HG03095 (cell line): ENCODE measurements at regions not wholly inside any gene's neighbourhood (a gene's known extent, or its start where the extent isn't known, plus 50 kb on each side); places are given as distances from the start of the nearest gene placed in this dataset.

Source experiments
- ATAC-seq: cut with Tn5 transposase; IDR thresholded peaks from one replicate; pipeline ENCODE4 v1.9.1; 2021; ENCODE audit warnings: moderate library complexity; ENCODE audit not compliant: unreplicated experiment

DNA sequence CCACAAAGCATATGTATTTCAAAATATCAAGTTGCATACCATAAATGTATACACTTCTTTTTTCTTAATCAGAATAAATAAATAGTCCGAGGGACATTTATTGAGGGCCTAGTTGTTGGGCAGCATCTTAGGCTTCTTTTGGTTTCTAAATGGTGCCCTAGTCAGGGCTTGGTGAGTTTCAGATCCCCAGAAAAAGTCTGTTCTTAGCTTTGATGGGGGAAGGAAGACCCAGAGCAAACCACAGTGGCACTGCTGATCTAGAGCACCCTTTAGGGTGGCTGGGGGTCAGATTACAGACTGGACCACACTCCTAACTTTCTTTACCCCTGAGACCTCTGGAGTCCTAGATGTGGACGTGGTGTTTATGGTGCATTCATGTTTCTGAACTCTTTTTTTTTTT, 97.8 kb downstream of the C9orf152 start:
- peak; percentile 62 for ATAC-seq

DNA sequence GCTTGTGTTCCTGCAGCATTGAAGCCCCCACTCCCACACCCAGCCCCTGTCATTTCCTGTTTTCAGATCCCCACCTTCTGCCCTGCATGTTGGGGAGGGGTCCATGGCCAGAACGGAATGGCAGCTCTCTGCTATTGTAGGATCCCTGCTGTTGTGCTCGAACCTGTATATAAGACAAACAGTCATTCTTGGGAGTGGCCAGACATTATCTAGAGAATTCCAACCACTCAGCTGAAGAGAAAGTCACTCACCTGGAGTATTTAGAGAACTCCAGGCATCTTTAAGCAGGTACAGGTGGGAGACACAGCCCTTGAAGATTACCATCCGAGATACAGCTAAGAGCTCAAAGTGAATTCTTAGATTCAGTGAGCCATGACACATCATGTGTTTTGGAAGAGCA, 96.1 kb downstream of the C9orf152 start:
- ATAC-seq, result no peak

DNA sequence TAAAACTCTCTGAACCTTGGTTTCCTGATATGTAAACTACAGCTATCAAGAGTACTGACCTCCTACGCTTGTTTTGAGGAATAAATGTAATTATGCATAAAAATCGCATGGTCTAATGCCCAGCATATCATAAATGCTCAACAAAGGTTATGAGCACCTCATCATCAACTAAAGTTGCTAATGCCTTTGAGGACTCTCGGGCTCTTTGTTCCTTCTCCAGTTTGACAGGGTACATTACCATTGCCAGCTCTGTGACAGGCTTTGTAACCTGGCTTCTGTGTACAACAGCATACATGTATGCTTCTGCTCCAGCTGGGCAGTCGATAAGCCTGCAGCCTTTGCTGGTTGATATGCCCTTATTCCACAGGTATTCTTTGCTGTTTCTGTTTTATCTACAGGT, 95.2 kb downstream of the C9orf152 start:
- ATAC-seq, result no peak

DNA sequence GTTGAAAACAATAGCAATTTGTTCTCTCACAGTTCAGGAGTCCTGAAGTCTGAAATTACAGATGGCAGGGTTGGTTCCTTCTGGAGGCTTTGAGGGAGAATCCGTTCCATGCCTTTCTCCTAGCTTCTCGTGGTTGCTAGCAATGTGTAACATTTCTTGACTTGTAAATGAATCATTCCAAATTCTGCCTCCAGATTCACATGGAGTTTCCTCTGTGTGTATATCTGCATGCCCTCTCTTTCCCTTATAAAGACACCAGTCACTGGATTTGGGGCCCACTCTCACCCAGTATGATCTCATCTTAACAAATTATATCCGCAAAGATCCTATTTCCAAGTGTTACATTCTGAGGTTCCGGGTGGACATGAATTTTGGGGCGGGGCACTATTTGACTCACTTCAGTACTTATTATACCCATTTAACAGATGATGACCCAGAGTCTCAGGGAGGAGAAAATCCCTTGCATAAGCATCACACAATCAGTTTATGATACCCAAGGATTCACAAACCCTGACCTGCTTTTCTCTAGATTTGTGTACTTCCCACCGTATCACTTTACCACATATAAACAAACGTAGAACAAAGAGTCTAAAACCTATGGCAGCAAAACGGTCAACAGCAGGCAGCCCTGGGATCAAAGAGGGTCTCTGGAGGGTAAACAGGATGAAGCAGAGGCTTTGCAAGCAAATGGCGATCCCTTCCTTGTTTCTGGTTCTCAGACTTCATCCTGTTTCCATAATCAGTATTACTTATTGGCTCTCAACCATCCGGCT, 93.7 kb downstream of the C9orf152 start:
- ATAC-seq, result no peak

DNA sequence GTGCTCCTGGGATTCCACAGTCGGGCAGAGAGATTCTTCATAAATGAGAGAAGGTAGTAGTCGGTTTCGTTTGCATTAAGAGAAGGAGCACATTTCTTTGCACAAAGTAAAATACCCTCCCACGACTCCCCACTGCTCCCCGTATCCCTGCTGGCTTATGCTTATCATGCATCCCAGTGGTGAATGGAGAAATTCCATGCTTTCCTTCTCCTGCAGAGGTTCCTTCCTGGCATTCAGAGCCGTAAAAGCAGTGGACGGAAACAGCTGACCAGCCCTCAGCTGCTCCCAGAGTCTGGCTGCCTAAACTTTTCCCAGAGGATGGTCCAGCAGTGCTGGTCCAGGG, 93.1 kb downstream of the C9orf152 start:
- no peak for ATAC-seq

GRCh38 chr9:110115341-110115820, 92.6 kb downstream of the C9orf152 start:
- ATAC-seq, result no peak

DNA sequence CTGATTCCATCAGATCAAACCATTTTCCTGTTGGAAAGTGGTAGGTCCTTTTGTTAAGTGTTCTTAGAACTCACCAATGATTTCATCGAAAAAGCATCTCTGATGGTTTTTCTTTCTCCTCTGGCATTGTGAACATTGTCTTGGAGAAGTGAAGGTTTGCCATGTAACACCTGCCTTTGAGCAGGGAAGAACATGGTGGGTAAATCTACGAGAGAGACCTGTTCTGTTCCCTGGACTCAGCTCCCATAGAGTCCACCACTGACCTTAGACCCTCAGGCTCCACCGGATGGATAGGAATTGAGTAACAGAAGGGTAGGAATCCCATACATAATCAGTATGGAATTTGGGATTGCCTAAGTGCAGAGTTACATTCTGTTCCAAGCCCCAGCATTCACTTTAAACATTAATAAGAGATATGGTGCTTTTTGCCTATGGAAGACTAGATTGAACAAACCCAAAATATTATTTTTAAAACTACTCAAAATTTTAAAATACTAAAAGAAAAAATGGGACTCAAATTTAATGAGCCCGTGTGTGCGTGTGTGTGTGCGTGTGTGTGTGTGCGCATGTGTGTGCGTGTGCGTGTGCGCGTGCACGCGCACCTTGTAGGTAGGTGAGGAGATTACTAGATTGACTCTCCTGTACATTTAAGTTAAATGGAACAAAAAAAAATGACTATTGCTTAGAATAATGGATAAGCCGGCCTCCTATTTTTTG, 92.0 kb downstream of the C9orf152 start:
- ATAC-seq, result no peak

DNA sequence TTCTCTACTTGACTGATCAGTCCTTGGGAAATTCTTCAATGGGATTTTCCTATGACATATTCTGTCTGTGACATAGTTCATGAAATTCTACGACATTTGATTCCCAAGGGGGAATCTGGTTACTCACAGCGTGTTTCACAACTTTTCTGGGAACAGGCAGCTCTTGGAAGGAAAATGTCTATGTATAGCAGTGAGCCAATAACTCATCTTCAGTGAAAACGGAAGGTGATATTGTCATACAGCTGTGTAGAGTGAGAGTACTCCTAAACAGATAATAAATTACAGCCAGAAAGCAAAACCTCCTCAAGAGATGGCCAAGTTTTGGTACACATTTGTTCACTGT, 91.4 kb downstream of the C9orf152 start:
- ATAC-seq, result no peak

GRCh38 chr9:110121170-110121569, 86.8 kb downstream of the C9orf152 start:
- no peak for ATAC-seq

DNA sequence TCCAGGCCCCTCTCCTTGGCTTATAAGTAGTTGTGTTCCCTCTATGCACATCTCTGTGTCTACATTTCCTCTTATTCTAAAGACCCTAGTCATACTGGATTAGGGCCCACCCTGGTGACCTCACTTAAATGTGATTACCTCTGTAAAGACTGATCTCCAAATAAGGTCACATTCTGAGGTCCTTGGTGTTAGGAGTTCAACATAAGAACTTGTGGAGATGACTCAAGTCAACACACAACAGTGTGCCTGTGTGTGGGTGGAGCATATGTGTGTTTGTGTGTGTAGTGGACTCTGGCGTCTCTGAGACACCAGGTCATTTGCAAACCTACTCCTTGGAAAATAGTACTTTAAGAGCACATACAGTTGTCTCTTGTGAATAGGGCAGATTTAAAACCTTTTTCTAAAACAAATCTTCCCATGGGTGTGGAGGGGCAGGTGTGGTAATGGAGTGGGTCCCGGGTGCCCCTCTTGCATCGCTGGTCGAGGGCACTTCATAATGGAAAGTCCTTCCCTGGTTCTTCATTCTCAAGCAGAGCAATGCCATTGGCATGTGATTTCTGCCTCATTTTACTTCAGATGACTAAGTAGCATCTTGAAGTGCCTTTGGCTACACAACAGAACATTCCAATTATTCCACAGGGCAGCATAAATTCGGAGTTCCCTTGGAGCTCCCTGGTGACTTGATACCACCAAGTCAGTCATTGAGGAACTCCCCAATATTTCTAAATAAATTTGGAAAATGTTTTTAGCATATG, 84.4 kb downstream of the C9orf152 start:
- ATAC-seq, result no peak

DNA sequence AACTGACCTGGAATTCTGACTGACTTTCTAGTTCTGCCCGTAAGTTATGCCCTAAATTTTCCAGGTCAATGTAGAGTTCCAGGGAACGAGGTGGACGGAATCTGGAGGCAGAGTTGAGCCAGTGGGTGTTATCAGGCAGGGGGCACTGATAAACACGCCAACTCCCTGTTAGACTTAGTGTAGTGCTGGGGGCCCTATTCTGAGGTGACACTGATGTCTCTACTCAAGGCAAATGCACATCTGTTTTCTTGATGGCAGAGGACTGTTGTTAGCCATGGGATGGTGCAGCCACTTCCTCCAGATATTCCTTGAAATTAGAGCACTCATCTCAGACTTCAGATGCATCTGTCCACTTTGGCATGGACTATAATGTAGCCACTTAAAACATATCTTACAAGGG, 83.5 kb downstream of the C9orf152 start:
- ATAC-seq, result no peak

DNA sequence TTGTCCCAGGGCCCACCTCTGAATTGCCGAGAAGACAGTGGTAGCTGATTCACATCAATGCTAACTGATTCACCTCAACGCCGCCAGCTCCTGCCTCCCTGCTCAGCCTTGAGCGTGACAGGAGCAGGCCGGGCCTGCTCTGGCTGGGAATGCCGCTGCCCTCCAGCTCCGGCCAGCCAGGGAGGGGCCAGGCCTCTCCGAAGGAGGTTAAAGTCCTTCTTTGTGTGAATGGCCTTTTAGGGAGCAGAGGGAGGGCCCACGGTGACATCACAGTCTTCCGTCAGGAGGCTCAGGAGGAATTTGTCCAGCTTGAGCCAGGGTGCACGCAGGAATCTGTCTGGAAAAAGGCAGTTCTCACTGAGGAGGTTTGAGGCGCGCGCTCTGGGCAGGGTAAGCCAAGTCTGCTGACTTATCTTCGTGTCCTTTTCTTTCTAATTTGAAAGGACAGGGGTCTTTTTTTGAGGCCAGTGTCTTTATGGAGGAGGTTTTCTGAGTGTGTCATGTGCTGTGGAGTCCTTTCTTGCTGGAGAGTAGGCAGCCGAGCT, 82.7 kb downstream of the C9orf152 start:
- no peak for ATAC-seq

DNA sequence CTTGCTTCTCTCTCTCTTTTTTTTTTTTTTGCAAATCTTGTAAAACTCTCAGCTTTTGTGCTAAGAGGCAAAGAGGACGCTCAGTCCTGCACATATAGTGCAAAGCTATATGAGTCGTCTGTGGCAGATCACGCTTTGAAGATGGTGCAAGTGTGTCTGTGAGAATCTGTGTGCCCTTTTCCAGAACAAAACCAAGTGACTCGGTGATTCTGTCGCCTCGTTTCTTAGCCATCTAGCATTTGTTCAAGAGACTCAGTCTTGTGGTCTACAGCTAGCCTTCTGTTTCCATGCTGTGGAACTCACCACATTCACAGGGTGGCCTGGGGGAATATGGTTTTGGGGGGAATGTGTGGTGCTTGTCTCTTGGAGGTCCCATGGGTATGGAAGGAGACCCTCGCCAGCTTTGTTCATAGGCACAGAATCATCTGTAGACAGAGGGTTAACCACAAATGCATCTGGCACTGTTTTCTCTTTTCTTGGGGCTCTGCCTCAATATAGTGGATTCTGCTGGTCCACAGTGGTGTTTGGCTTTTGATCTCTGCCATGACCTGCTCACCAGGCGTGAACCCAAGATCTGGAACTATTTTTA, 82.1 kb downstream of the C9orf152 start:
- no peak for ATAC-seq

- no peak for ATAC-seq
These were observed 81.4 kb downstream of the C9orf152 start for GRCh38 chr9:110126499-110126941.

DNA sequence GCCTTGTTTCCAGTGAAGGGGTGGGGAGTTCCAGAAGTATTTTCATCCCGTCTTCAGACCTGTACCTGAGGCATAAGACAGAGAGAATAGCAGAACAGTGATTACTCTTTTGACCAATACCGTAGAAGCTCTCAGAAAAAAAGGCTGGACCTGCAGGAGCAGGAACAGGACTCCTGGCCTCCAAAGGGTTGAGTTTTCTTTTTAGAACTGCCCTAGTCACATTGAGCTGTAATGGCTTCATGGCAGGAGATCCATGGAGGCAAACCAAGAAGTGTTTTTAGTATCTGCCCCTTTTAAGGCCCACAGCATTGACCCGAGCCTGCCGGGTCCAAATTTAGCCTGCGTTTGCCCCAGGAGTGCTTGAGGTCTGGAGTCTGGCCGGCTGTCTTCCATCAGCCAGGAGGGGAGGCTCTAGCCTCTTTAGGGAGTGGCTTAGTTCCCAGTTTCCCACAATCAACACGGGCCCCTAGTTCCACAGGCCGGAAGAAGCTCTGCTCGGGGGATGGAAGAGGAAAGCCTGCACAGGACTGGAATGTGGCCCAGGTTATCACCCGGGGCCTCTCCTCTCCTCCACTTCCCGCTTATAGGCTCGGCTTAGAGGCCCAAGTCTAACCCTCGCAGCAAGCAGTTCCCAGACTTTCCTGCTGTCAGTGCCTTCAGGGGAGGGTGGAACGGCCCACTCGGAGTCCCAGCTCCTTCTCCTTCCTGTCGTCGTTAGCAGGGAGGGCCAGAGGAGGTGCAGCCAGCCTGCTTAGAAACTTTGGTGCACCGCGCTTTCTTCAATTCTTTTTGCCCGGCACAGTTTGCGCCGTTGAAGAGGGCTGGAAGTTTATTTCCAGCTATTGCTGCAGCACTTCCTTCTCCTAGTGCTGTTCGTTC, 80.7 kb downstream of the C9orf152 start:
- ATAC-seq, result no peak

- ATAC-seq, result peak; percentile 73
These were observed 79.2 kb downstream of the C9orf152 start for GRCh38 chr9:110128664-110129329.

- ATAC-seq, result no peak
These were observed 78.5 kb downstream of the C9orf152 start for GRCh38 chr9:110129425-110129824.

- ATAC-seq, result no peak
These were observed 77.7 kb downstream of the C9orf152 start for GRCh38 chr9:110130211-110130610.

GRCh38 chr9:110130791-110131416, 77.1 kb downstream of the C9orf152 start:
- no peak for ATAC-seq
